ENCODE measurements at regions not wholly inside any gene's neighbourhood (a gene's known extent, or its start where the extent isn't known, plus 50 kb on each side); places are given as distances from the start of the nearest gene placed in this dataset.

GRCh38 chr14:31953210-31953609 is 123.9 kb upstream of the ARHGAP5 start:
- no peak for TF ChIP-seq CTCF (IDR thresholded peaks at IDR 0.05; ENCODE audit: extremely low read depth, low read depth, low read length)
- H3K4me1 ChIP-seq (ENCODE audit: insufficient read depth, low read length), result no peaks in the 10 kb centered on the region
- no peaks in the 10 kb centered on the region for H3K9me3 ChIP-seq (ENCODE audit: low read depth, low read length)
- H3K4me2 ChIP-seq (ENCODE audit: insufficient read depth, low read length), result no peak overlapping the region
- no peak overlapping the region for H2AFZ ChIP-seq (ENCODE audit: low read length)
- H3K27ac ChIP-seq (ENCODE audit: low read depth, low read length), result no peak overlapping the region
- no peak for DNase-seq (ENCODE audit: insufficient read length, low spot score, missing footprints)
- no peaks in the 10 kb centered on the region for H3K79me2 ChIP-seq (ENCODE audit: insufficient read depth, low read length)
- H3K4me3 ChIP-seq (ENCODE audit: insufficient read depth, low read length), result no peak overlapping the region
- no peaks in the 10 kb centered on the region for H3K36me3 ChIP-seq (ENCODE audit: insufficient read depth, low read length)
- H3K27me3 ChIP-seq (ENCODE audit: insufficient read depth, low read length), result peaks cover 9% of the 10 kb centered on the region
- no peaks in the 10 kb centered on the region for H4K20me1 ChIP-seq (ENCODE audit: insufficient read depth, low read length)

GRCh38 chr14:31954991-31955390 is 122.1 kb upstream of the ARHGAP5 start:
- Histone ChIP-seq H3K9me3 (ENCODE audit: low read depth, low read length) (no peaks in the 10 kb centered on the region), H3K27me3 (ENCODE audit: insufficient read depth, low read length) (no peaks in the 10 kb centered on the region), H3K4me3 (ENCODE audit: insufficient read depth, low read length) (no peak overlapping the region), H3K79me2 (ENCODE audit: insufficient read depth, low read length) (no peaks in the 10 kb centered on the region), H3K4me1 (ENCODE audit: insufficient read depth, low read length) (no peaks in the 10 kb centered on the region), H4K20me1 (ENCODE audit: insufficient read depth, low read length) (no peaks in the 10 kb centered on the region), H3K36me3 (ENCODE audit: insufficient read depth, low read length) (no peaks in the 10 kb centered on the region), H3K4me2 (ENCODE audit: insufficient read depth, low read length) (no peak overlapping the region), H3K27ac (ENCODE audit: low read depth, low read length) (no peak overlapping the region), H2AFZ (ENCODE audit: low read length) (no peak overlapping the region)
- DNase-seq (ENCODE audit: insufficient read length, low spot score, missing footprints), result no peak
- TF ChIP-seq CTCF (IDR thresholded peaks at IDR 0.05; ENCODE audit: extremely low read depth, low read depth, low read length), result no peak

GRCh38 chr14:31955936-31956579 is 121.0 kb upstream of the ARHGAP5 start:
- no peak for TF ChIP-seq CTCF (IDR thresholded peaks at IDR 0.05; ENCODE audit: extremely low read depth, low read depth, low read length)
- H3K4me2 ChIP-seq (ENCODE audit: insufficient read depth, low read length), result no peak overlapping the region
- no peak overlapping the region for H3K27ac ChIP-seq (ENCODE audit: low read depth, low read length)
- H2AFZ ChIP-seq (ENCODE audit: low read length), result no peak overlapping the region
- no peaks in the 10 kb centered on the region for H3K9me3 ChIP-seq (ENCODE audit: low read depth, low read length)
- DNase-seq (ENCODE audit: insufficient read length, low spot score, missing footprints), result no peak
- no peaks in the 10 kb centered on the region for H3K79me2 ChIP-seq (ENCODE audit: insufficient read depth, low read length)
- H4K20me1 ChIP-seq (ENCODE audit: insufficient read depth, low read length), result no peaks in the 10 kb centered on the region
- no peaks in the 10 kb centered on the region for H3K36me3 ChIP-seq (ENCODE audit: insufficient read depth, low read length)
- no peak overlapping the region for H3K4me3 ChIP-seq (ENCODE audit: insufficient read depth, low read length)
- H3K27me3 ChIP-seq (ENCODE audit: insufficient read depth, low read length), result no peaks in the 10 kb centered on the region
- H3K4me1 ChIP-seq (ENCODE audit: insufficient read depth, low read length), result no peaks in the 10 kb centered on the region

GRCh38 chr14:31957565-31957964 is 119.5 kb upstream of the ARHGAP5 start:
- Histone ChIP-seq H3K4me1 (ENCODE audit: insufficient read depth, low read length) (no peaks in the 10 kb centered on the region), H3K36me3 (ENCODE audit: insufficient read depth, low read length) (no peaks in the 10 kb centered on the region), H3K27me3 (ENCODE audit: insufficient read depth, low read length) (no peaks in the 10 kb centered on the region), H3K4me3 (ENCODE audit: insufficient read depth, low read length) (no peak overlapping the region), H3K79me2 (ENCODE audit: insufficient read depth, low read length) (no peaks in the 10 kb centered on the region), H4K20me1 (ENCODE audit: insufficient read depth, low read length) (no peaks in the 10 kb centered on the region), H2AFZ (ENCODE audit: low read length) (no peak overlapping the region), H3K4me2 (ENCODE audit: insufficient read depth, low read length) (no peak overlapping the region), H3K27ac (ENCODE audit: low read depth, low read length) (no peak overlapping the region), H3K9me3 (ENCODE audit: low read depth, low read length) (no peaks in the 10 kb centered on the region)
- DNase-seq (ENCODE audit: insufficient read length, low spot score, missing footprints), result no peak
- TF ChIP-seq CTCF (IDR thresholded peaks at IDR 0.05; ENCODE audit: extremely low read depth, low read depth, low read length), result no peak
